Endothelial cell of umbilical vein (primary cell): ENCODE measurements at regions not wholly inside any gene's neighbourhood (a gene's known extent, or its start where the extent isn't known, plus 50 kb on each side); places are given as distances from the start of the nearest gene placed in this dataset.

Source experiments
- BruUV-seq: library from RNA; stranded (reverse); fragments of 400-500 nt; replicated peaks from 2 replicates; lab custom pipeline; 2021; lab: Mats Ljungman, UMichigan
- CTCF ChIA-PET: fragments of 300-600, 350-600 bp; sonication (Branson Sonifier 250); formaldehyde crosslinking; loops from one replicate; lab custom pipeline; 2021; ENCODE audit warnings: antibody characterized with exemption, inconsistent platforms; lab: Charles Lee
- POLR2A ChIA-PET: fragments of 300-600, 350-600 bp; sonication (Branson Sonifier 250); formaldehyde crosslinking; loops from one replicate; lab custom pipeline; 2021; ENCODE audit warnings: antibody characterized with exemption, inconsistent platforms; lab: Charles Lee
- DNase-seq: peaks from one replicate; pipeline ENCODE4 v3.0.0-alpha.2; 2011; ENCODE audit warnings: low read depth, low spot score
- FAIRE-seq: peaks from 2 replicates; lab custom pipeline; 2011; peaks lifted over from hg19 to GRCh38; lab: Jason Lieb, UNC
- H2AFZ ChIP-seq: 2 replicates; pipeline ENCODE4 v1.6.0; 2012; ENCODE audit warnings: low read depth, low read length, control low read depth, inconsistent platforms
- H3K27ac ChIP-seq: 2 replicates; pipeline ENCODE4 v1.5.1; 2011; ENCODE audit warnings: low read depth, mild to moderate bottlenecking, control low read depth, low read length, moderate library complexity; ENCODE audit not compliant: insufficient read depth
- H3K27me3 ChIP-seq, 2 experiments: 2 replicates each; pipeline versions ENCODE4 v1.6.0 to v1.6.1; 2011; ENCODE audit warnings: low read length in 2 of 2, mixed read lengths in 1 of 2; ENCODE audit not compliant: control insufficient read depth in 2 of 2, insufficient read depth in 2 of 2
- H3K36me3 ChIP-seq, 2 experiments: 2 replicates in 1 of 2; 3 replicates in 1 of 2; pipeline ENCODE4 v1.5.1; 2011; ENCODE audit warnings: low read length in 2 of 2, mild to moderate bottlenecking in 1 of 2, moderate library complexity in 1 of 2; ENCODE audit not compliant: control insufficient read depth in 2 of 2, insufficient read depth in 2 of 2; ENCODE audit errors: extremely low read depth in 1 of 2
- H3K4me1 ChIP-seq: 3 replicates; pipeline ENCODE4 v1.5.1; 2011; ENCODE audit warnings: mild to moderate bottlenecking, low read length; ENCODE audit not compliant: control insufficient read depth, insufficient read depth; ENCODE audit errors: extremely low read depth
- H3K4me2 ChIP-seq: 2 replicates; pipeline ENCODE4 v1.6.1; 2011; ENCODE audit warnings: low read length, control low read depth, mixed read lengths; ENCODE audit not compliant: insufficient read depth
- H3K4me3 ChIP-seq, 3 experiments: fragments of 200-600 bp in 1 of 3; sonication (generic), shearing (Covaris generic) in 1 of 3; replicated peaks in 1 of 3; 2 replicates each; pipeline ENCODE4 v1.5.1; 2011 to 2016; ENCODE audit warnings: control low read depth in 3 of 3, low read length in 3 of 3, mild to moderate bottlenecking in 2 of 3, inconsistent platforms in 1 of 3, low read depth in 1 of 3, moderate library complexity in 1 of 3; ENCODE audit not compliant: insufficient read depth in 1 of 3
- H3K79me2 ChIP-seq: 2 replicates; pipeline ENCODE4 v1.6.0; 2012; ENCODE audit warnings: low read length, inconsistent platforms; ENCODE audit not compliant: control insufficient read depth, insufficient read depth
- H3K9ac ChIP-seq: replicated peaks from 2 replicates; pipeline ENCODE3; 2011; ENCODE audit warnings: low read length, control low read depth; ENCODE audit not compliant: insufficient read depth; ENCODE audit errors: extremely low read depth
- H3K9me1 ChIP-seq: replicated peaks from 3 replicates; pipeline ENCODE4 v1.6.0; 2011; ENCODE audit warnings: mild to moderate bottlenecking, low read length; ENCODE audit not compliant: control insufficient read depth, insufficient read depth; ENCODE audit errors: extremely low read depth
- H3K9me3 ChIP-seq: replicated peaks from 2 replicates; pipeline ENCODE4 v1.5.1; 2012; ENCODE audit warnings: low read length, inconsistent platforms; ENCODE audit not compliant: control insufficient read depth, insufficient read depth
- H4K20me1 ChIP-seq: replicated peaks from 2 replicates; pipeline ENCODE3; 2011; ENCODE audit warnings: mild to moderate bottlenecking, low read length; ENCODE audit not compliant: control insufficient read depth, insufficient read depth; ENCODE audit errors: extremely low read depth
- CTCF ChIP-seq, 2 donors: IDR thresholded peaks; 1 replicate in 1 of 2; 2 replicates in 1 of 2; pipeline ENCODE4 v1.5.1; 2011; ENCODE audit warnings: low read length in 2 of 2, mild to moderate bottlenecking in 2 of 2, moderate library complexity in 2 of 2, control low read depth in 1 of 2, inconsistent platforms in 1 of 2, low read depth in 1 of 2; ENCODE audit not compliant: insufficient read depth in 1 of 2; ENCODE audit errors: extremely low read depth in 1 of 2
- EZH2 ChIP-seq: IDR thresholded peaks from 2 replicates; pipeline ENCODE4 v1.6.1; 2012; ENCODE audit warnings: borderline replicate concordance, low read depth, mild to moderate bottlenecking, moderate library complexity, low read length, inconsistent platforms; ENCODE audit not compliant: severe bottlenecking
- FOS ChIP-seq: IDR thresholded peaks from 2 replicates; pipeline ENCODE4 v1.6.1; 2011; ENCODE audit warnings: mild to moderate bottlenecking, low read length, moderate library complexity, borderline replicate concordance; ENCODE audit not compliant: insufficient read depth
- GATA2 ChIP-seq: IDR thresholded peaks from 2 replicates; pipeline ENCODE4 v1.7.0; 2011; ENCODE audit warnings: low read depth, mild to moderate bottlenecking, moderate library complexity, mixed read lengths, low read length; ENCODE audit not compliant: insufficient read length, insufficient read depth
- JUN ChIP-seq: IDR thresholded peaks from 2 replicates; pipeline ENCODE4 v1.6.1; 2011; ENCODE audit warnings: borderline replicate concordance, low read depth; ENCODE audit not compliant: insufficient read length, insufficient read depth
- MAX ChIP-seq: IDR thresholded peaks from 2 replicates; pipeline ENCODE4 v1.6.1; 2011; ENCODE audit not compliant: insufficient read depth, insufficient read length
- MYC ChIP-seq: IDR thresholded peaks from one replicate; pipeline ENCODE4 v1.6.1; 2011; ENCODE audit warnings: mild to moderate bottlenecking, low read depth, low read length
- POLR2A ChIP-seq: IDR thresholded peaks from 2 replicates; pipeline ENCODE4 v1.6.1; 2012; ENCODE audit warnings: low read depth, mild to moderate bottlenecking, control low read depth, low read length
- POLR2AphosphoS5 ChIP-seq: IDR thresholded peaks from 2 replicates; pipeline ENCODE4 v1.6.1; 2012; ENCODE audit warnings: low read depth, mild to moderate bottlenecking, control low read depth, low read length, moderate library complexity; ENCODE audit not compliant: insufficient read depth
- dilution Hi-C: fragments of 300-500 bp; cut with MboI; formaldehyde crosslinking; loops from one replicate; pipeline ENCODE4 v1.15.0; 2019; ENCODE audit warnings: low sequenced_read_pairs; ENCODE audit not compliant: extremely low pct_ligation_motif_present
- intact Hi-C: fragments of 100-400 bp; cut with micrococcal nuclease; formaldehyde crosslinking; loops from one replicate; pipeline ENCODE4 v1.10.0; 2022

GRCh38 chr2:53067056-53067455, 700.5 kb upstream of the CHAC2 start:
- Histone ChIP-seq H3K4me2 (no peak overlapping the region), H3K9ac (no peak overlapping the region), H3K9me3 (no peaks in the 10 kb centered on the region), H4K20me1 (no peaks in the 10 kb centered on the region), H2AFZ (no peak overlapping the region), H3K79me2 (no peaks in the 10 kb centered on the region), H3K27me3 (no peaks in the 10 kb centered on the region), H3K36me3 (no peaks in the 10 kb centered on the region), H3K4me3 (no peak overlapping the region), H3K27ac (no peak overlapping the region), H3K4me1 (no peaks in the 10 kb centered on the region), H3K9me1 (no peaks in the 10 kb centered on the region)
- FAIRE-seq (no peak), DNase-seq (no peak)
- TF ChIP-seq FOS (no peak), POLR2A (no peak)
- dilution Hi-C loops (no loop called here), intact Hi-C loops (no loop called here)
- ChIA-PET POLR2A (no interaction called here), CTCF (interaction anchor here (1.1 kb wide), 1 partner anchor 9 kb away, joined by 3 read pairs; no protein-coding TSS in a partner anchor)
- BruUV-seq = no TSS peak

DNA sequence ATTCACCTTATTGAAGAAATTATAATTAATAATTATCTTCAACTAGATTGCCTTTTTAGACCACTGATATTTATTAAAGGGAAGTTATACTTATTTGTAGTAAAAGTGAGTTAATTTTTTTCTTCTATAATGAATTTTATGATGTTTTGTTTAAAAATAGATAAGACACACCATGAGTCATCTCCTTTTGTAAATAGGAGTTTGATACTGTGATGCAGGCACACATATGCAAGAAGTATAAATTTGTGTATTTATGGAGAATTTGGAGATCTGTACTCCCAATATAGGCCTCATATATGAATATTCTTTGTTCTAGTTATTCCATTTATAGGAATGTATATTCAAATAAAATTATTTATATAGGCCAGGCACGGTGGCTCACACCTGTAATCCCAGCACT, 703.5 kb upstream of the CHAC2 start:
- no peak for TF ChIP-seq MYC
- TF ChIP-seq POLR2AphosphoS5 = no peak
- no peak for TF ChIP-seq JUN
- no peak for TF ChIP-seq GATA2
- no peak for TF ChIP-seq FOS
- no peak for TF ChIP-seq MAX
- no peak for TF ChIP-seq CTCF (IDR thresholded peaks at IDR 0.05; ENCODE audit: extremely low read depth in 1 of 2, insufficient read depth in 1 of 2, low read depth in 1 of 2, low read length in 2 of 2)
- TF ChIP-seq EZH2 = no peak
- no peak for TF ChIP-seq POLR2A
- FAIRE-seq = no peak
- ChIA-PET CTCF (no interaction called here), POLR2A (no interaction called here)
- no peak overlapping the region for H2AFZ ChIP-seq
- no peak overlapping the region for H3K27ac ChIP-seq
- no peak overlapping the region for H3K4me2 ChIP-seq
- dilution Hi-C loops (no loop called here), intact Hi-C loops (no loop called here)
- H3K79me2 ChIP-seq = no peaks in the 10 kb centered on the region
- no peaks in the 10 kb centered on the region for H3K9me1 ChIP-seq
- H3K9ac ChIP-seq = no peak overlapping the region
- H3K4me1 ChIP-seq = no peaks in the 10 kb centered on the region
- no peak for DNase-seq
- no peaks in the 10 kb centered on the region for H4K20me1 ChIP-seq
- no peaks in the 10 kb centered on the region for H3K9me3 ChIP-seq
- H3K27me3 ChIP-seq = no peaks in the 10 kb centered on the region
- H3K36me3 ChIP-seq = no peaks in the 10 kb centered on the region
- no peak overlapping the region for H3K4me3 ChIP-seq
- BruUV-seq = no TSS peak
